ENCODE measurements at regions not wholly inside any gene's neighbourhood (a gene's known extent, or its start where the extent isn't known, plus 50 kb on each side); places are given as distances from the start of the nearest gene placed in this dataset.

DNA sequence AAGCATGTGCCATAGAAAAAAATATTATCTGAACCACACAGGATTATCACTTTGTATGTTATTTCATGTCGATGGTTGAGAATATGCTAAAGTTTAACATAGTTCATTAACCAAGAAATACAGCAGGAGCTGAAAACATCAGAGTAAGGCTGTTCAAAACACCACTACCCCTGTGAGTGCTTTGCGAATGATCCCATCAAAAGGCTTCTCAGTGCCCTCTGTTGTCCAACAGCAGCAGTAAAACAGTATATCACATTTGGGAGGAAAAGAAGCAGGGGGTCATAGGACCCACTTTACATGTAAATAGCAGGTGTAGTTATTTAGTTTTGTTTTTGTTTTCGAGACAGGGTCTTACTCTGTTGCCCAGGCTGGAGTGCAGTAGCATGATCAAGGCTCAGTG lies 289.4 kb upstream of the FMN2 start:
- POLR2A ChIA-PET (ENCODE audit: unreplicated experiment) = no interaction called here
- no peak for TF ChIP-seq EZH2 (IDR thresholded peaks at IDR 0.05; ENCODE audit: low read length, unreplicated experiment)
- TF ChIP-seq, protein P1, sequence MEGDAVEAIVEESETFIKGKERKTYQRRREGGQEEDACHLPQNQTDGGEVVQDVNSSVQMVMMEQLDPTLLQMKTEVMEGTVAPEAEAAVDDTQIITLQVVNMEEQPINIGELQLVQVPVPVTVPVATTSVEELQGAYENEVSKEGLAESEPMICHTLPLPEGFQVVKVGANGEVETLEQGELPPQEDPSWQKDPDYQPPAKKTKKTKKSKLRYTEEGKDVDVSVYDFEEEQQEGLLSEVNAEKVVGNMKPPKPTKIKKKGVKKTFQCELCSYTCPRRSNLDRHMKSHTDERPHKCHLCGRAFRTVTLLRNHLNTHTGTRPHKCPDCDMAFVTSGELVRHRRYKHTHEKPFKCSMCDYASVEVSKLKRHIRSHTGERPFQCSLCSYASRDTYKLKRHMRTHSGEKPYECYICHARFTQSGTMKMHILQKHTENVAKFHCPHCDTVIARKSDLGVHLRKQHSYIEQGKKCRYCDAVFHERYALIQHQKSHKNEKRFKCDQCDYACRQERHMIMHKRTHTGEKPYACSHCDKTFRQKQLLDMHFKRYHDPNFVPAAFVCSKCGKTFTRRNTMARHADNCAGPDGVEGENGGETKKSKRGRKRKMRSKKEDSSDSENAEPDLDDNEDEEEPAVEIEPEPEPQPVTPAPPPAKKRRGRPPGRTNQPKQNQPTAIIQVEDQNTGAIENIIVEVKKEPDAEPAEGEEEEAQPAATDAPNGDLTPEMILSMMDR (conservative IDR thresholded peaks at IDR 0.05; ENCODE audit: low read depth, low read length) = peak; percentile 39

DNA sequence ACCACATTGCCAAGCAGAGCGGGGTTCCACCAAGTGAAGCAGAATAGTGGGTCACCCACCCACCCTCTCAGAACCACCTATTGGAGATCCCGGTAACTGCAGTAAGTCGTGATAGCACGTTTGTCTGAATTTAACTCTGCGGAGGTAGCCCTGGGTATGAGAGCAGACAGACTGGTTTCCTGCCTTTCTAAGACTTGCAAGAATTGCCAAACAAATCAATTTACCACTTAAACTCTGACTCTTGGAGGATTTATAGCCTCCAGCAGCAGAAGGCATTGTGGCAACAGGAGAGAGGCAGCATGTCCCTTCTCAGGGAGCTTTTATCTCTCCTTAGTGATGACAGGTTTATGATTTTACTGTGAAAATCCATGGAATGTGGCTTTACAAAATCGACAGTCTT lies 287.9 kb upstream of the FMN2 start:
- Histone ChIP-seq H3K36me3 (ENCODE audit: low read depth, low read length) (no peaks in the 10 kb centered on the region), H3K79me2 (ENCODE audit: low read length) (no peaks in the 10 kb centered on the region), H3K27ac (ENCODE audit: low read length) (no peak overlapping the region), H3K4me1 (ENCODE audit: insufficient read depth, low read length) (no peaks in the 10 kb centered on the region), H4K20me1 (ENCODE audit: low read length) (no peaks in the 10 kb centered on the region), H2AFZ (ENCODE audit: low read length) (no peak overlapping the region), H3K9ac (ENCODE audit: low read length) (no peak overlapping the region), H3K9me2 (replicated peaks; ENCODE audit: low read length) (no peaks in the 10 kb centered on the region), H3K4me2 (ENCODE audit: low read length) (no peak overlapping the region), H3K9me3 (ENCODE audit: low read length) (no peaks in the 10 kb centered on the region), H3F3A (ENCODE audit: low read length, unreplicated experiment) (no peaks in the 10 kb centered on the region), H3K27me3 (ENCODE audit: low read length) (no peaks in the 10 kb centered on the region), H3K4me3 (ENCODE audit: low read length) (no peak overlapping the region)
- intact Hi-C loops (cut with micrococcal nuclease) = no loop called here
- no peak for ATAC-seq
- TF ChIP-seq, protein P1 (conservative IDR thresholded peaks at IDR 0.05; ENCODE audit: low read depth, low read length) = no peak
- TF ChIP-seq EZH2 (IDR thresholded peaks at IDR 0.05; ENCODE audit: low read length, unreplicated experiment) = no peak
- TF ChIP-seq EZH2phosphoT487 (IDR thresholded peaks at IDR 0.05; ENCODE audit: borderline replicate concordance, low read length) = no peak
- DNase-seq = no peak
- POLR2A ChIA-PET (ENCODE audit: unreplicated experiment) = no interaction called here
- BruUV-seq (replicated peaks) = no TSS peak
- CTCF ChIA-PET = no interaction called here

More for the DNA sequence above, 289.4 kb upstream of the FMN2 start:
- H3K36me3 ChIP-seq (ENCODE audit: low read depth, low read length) = no peaks in the 10 kb centered on the region
- no peak overlapping the region for H3K4me3 ChIP-seq (ENCODE audit: low read length)
- H3K9me2 ChIP-seq (replicated peaks; ENCODE audit: low read length) = no peaks in the 10 kb centered on the region
- H3K9ac ChIP-seq (ENCODE audit: low read length) = no peak overlapping the region
- no peaks in the 10 kb centered on the region for H3K27me3 ChIP-seq (ENCODE audit: low read length)
- ATAC-seq = peak; percentile 42; the same call in 1 of the 2 replicates
- H3K4me2 ChIP-seq (ENCODE audit: low read length) = no peak overlapping the region
- H2AFZ ChIP-seq (ENCODE audit: low read length) = no peak overlapping the region
- BruUV-seq (replicated peaks) = no TSS peak
- intact Hi-C loops (cut with micrococcal nuclease) = no loop called here
- no peaks in the 10 kb centered on the region for H4K20me1 ChIP-seq (ENCODE audit: low read length)
- H3K9me3 ChIP-seq (ENCODE audit: low read length) = no peaks in the 10 kb centered on the region
- peak; percentile 24 for DNase-seq
- no peaks in the 10 kb centered on the region for H3K79me2 ChIP-seq (ENCODE audit: low read length)
- H3K4me1 ChIP-seq (ENCODE audit: insufficient read depth, low read length) = no peaks in the 10 kb centered on the region
- H3F3A ChIP-seq (ENCODE audit: low read length, unreplicated experiment) = no peaks in the 10 kb centered on the region
- no peak overlapping the region for H3K27ac ChIP-seq (ENCODE audit: low read length)
- CTCF ChIA-PET = no interaction called here

DNA sequence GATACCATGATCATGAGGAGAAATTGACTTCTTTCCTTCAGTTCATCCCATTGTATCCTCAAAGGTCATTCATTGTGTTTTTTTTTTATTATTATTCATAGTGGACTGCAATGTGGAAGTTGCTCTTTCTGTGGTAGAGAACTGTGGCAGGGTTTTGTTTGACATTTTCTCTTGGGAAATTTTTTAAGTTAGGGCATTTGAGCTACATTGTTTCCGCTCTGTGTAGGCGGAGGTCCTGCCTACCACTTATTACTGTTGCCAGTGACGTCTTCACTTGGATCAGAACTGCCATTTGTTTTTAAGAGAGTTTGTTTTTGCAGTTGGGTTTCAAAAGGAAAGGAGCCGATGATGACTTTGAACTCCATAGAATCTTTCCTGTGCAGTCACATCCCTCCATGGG lies 287.4 kb upstream of the FMN2 start:
- intact Hi-C loops (cut with micrococcal nuclease) = no loop called here
- no peak for ATAC-seq
- no peaks in the 10 kb centered on the region for H4K20me1 ChIP-seq (ENCODE audit: low read length)
- no peaks in the 10 kb centered on the region for H3K79me2 ChIP-seq (ENCODE audit: low read length)
- no peaks in the 10 kb centered on the region for H3K36me3 ChIP-seq (ENCODE audit: low read depth, low read length)
- CTCF ChIA-PET = no interaction called here
- no peak overlapping the region for H2AFZ ChIP-seq (ENCODE audit: low read length)
- H3K27me3 ChIP-seq (ENCODE audit: low read length) = no peaks in the 10 kb centered on the region
- H3K4me3 ChIP-seq (ENCODE audit: low read length) = no peak overlapping the region
- TF ChIP-seq EZH2phosphoT487 (IDR thresholded peaks at IDR 0.05; ENCODE audit: borderline replicate concordance, low read length) (no peak), EZH2 (IDR thresholded peaks at IDR 0.05; ENCODE audit: low read length, unreplicated experiment) (no peak)
- TF ChIP-seq, protein P1 (conservative IDR thresholded peaks at IDR 0.05; ENCODE audit: low read depth, low read length) = no peak
- H3K4me2 ChIP-seq (ENCODE audit: low read length) = no peak overlapping the region
- BruUV-seq (replicated peaks) = no TSS peak
- POLR2A ChIA-PET (ENCODE audit: unreplicated experiment) = no interaction called here
- no peaks in the 10 kb centered on the region for H3K4me1 ChIP-seq (ENCODE audit: insufficient read depth, low read length)
- no peak for DNase-seq
- H3K9me2 ChIP-seq (replicated peaks; ENCODE audit: low read length) = no peaks in the 10 kb centered on the region
- no peak overlapping the region for H3K27ac ChIP-seq (ENCODE audit: low read length)
- H3K9ac ChIP-seq (ENCODE audit: low read length) = no peak overlapping the region
- H3F3A ChIP-seq (ENCODE audit: low read length, unreplicated experiment) = no peaks in the 10 kb centered on the region
- no peaks in the 10 kb centered on the region for H3K9me3 ChIP-seq (ENCODE audit: low read length)

All from PC-3 (cell line).